ENCODE measurements at regions not wholly inside any gene's neighbourhood (a gene's known extent, or its start where the extent isn't known, plus 50 kb on each side); places are given as distances from the start of the nearest gene placed in this dataset.

GRCh38 chr2:149725234-149725633 is 137.7 kb upstream of the MMADHC start:
- DNase-seq: no peak

GRCh38 chr2:149724091-149724490 is 136.5 kb upstream of the MMADHC start:
- TF ChIP-seq, protein P1, sequence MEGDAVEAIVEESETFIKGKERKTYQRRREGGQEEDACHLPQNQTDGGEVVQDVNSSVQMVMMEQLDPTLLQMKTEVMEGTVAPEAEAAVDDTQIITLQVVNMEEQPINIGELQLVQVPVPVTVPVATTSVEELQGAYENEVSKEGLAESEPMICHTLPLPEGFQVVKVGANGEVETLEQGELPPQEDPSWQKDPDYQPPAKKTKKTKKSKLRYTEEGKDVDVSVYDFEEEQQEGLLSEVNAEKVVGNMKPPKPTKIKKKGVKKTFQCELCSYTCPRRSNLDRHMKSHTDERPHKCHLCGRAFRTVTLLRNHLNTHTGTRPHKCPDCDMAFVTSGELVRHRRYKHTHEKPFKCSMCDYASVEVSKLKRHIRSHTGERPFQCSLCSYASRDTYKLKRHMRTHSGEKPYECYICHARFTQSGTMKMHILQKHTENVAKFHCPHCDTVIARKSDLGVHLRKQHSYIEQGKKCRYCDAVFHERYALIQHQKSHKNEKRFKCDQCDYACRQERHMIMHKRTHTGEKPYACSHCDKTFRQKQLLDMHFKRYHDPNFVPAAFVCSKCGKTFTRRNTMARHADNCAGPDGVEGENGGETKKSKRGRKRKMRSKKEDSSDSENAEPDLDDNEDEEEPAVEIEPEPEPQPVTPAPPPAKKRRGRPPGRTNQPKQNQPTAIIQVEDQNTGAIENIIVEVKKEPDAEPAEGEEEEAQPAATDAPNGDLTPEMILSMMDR (IDR thresholded peaks at IDR 0.05; ENCODE audit: low read depth, low read length): no peak
- DNase-seq: no peak
- Histone ChIP-seq H3K4me3 (ENCODE audit: low read depth, low read length) (no peak overlapping the region), H3K27me3 (no peaks in the 10 kb centered on the region), H3K9me3 (no peaks in the 10 kb centered on the region), H3K4me1 (no peaks in the 10 kb centered on the region), H3K36me3 (no peaks in the 10 kb centered on the region)

More at GRCh38 chr2:149725234-149725633, 137.7 kb upstream of the MMADHC start:
- H3K4me1 ChIP-seq: no peaks in the 10 kb centered on the region
- no peak overlapping the region for H3K4me3 ChIP-seq (ENCODE audit: low read depth, low read length)
- TF ChIP-seq, protein P1 (IDR thresholded peaks at IDR 0.05; ENCODE audit: low read depth, low read length): no peak
- no peaks in the 10 kb centered on the region for H3K27me3 ChIP-seq
- H3K36me3 ChIP-seq: no peaks in the 10 kb centered on the region
- H3K9me3 ChIP-seq: no peaks in the 10 kb centered on the region

GRCh38 chr2:149720615-149721014 is 133.0 kb upstream of the MMADHC start:
- Histone ChIP-seq H3K27me3 (no peaks in the 10 kb centered on the region), H3K4me3 (ENCODE audit: low read depth, low read length) (no peak overlapping the region), H3K4me1 (no peaks in the 10 kb centered on the region), H3K9me3 (no peaks in the 10 kb centered on the region), H3K36me3 (no peaks in the 10 kb centered on the region)
- TF ChIP-seq, protein P1 (IDR thresholded peaks at IDR 0.05; ENCODE audit: low read depth, low read length): no peak
- no peak for DNase-seq

- Histone ChIP-seq H3K27me3 (no peaks in the 10 kb centered on the region), H3K36me3 (no peaks in the 10 kb centered on the region), H3K4me1 (no peaks in the 10 kb centered on the region), H3K4me3 (ENCODE audit: low read depth, low read length) (no peak overlapping the region), H3K9me3 (no peaks in the 10 kb centered on the region)
- DNase-seq: no peak
- TF ChIP-seq, protein P1 (IDR thresholded peaks at IDR 0.05; ENCODE audit: low read depth, low read length): no peak
Measured at GRCh38 chr2:149719695-149720094, 132.1 kb upstream of the MMADHC start.

DNA sequence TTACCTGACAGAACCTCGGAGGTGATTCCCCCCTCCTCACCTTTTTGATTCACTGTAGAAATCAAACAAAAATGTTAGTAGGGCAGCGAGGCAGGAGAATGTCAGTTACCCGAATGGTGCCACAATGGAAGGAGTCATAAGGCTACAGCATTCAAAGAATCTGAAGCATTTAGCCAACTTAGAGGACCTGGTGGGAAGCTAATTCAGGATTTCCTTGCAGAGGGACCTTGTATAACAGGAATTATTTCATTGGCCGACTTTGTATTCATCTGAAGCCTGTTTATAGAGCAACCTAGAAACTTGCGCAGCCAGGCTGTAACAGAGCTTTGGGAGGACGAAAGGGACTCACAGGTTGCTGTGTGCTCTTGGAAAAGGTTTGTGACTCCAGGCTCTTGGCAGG is 129.1 kb upstream of the MMADHC start:
- no peak for DNase-seq
- no peaks in the 10 kb centered on the region for H3K27me3 ChIP-seq
- TF ChIP-seq, protein P1 (IDR thresholded peaks at IDR 0.05; ENCODE audit: low read depth, low read length): no peak
- no peaks in the 10 kb centered on the region for H3K4me1 ChIP-seq
- no peak overlapping the region for H3K4me3 ChIP-seq (ENCODE audit: low read depth, low read length)
- H3K9me3 ChIP-seq: no peaks in the 10 kb centered on the region
- no peaks in the 10 kb centered on the region for H3K36me3 ChIP-seq

DNA sequence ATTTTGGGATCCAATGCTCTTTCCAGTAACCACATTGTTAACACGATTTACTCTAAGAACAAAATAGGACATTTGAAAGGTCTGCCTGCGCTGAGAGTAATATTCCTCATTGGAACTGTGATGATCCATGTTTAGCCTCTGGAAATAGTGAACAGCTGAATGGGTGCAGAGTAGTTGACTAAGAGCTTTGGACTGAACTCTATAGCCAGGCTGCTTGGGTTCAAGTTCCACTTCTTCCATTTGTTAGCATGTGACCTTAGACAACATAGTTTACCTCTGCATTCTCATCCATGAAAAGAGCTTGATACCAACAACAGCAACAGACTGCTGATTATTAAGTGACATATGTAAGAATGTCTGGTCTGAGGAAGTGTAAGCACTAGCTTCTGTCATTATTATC is 128.3 kb upstream of the MMADHC start:
- no peaks in the 10 kb centered on the region for H3K9me3 ChIP-seq
- no peak overlapping the region for H3K4me3 ChIP-seq (ENCODE audit: low read depth, low read length)
- H3K36me3 ChIP-seq: no peaks in the 10 kb centered on the region
- TF ChIP-seq, protein P1 (IDR thresholded peaks at IDR 0.05; ENCODE audit: low read depth, low read length): no peak
- DNase-seq: no peak
- H3K4me1 ChIP-seq: no peaks in the 10 kb centered on the region
- no peaks in the 10 kb centered on the region for H3K27me3 ChIP-seq

All from BE2C (cell line).